ENCODE measurements at regions not wholly inside any gene's neighbourhood (a gene's known extent, or its start where the extent isn't known, plus 50 kb on each side); places are given as distances from the start of the nearest gene placed in this dataset.

DNA sequence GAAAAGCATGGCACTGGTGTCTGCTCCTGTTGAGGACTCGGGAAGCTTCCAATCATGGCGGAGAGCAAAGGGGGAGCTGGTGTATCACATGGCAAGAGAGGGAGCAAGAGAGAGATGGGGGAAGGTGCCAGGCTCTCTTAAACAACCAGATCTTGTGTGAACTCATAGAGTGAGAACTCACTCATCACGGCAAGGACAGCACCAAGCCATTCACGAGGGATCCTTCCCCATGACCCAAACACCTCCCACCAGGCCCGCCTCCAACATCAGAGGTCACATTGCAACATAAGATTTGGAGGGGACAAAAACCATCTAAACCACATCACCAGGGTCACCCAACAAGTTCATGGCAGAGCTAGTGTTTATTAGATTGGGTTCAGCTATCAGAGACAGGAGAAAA is 218.7 kb upstream of the BCOR start:
- no peaks in the 10 kb centered on the region for H3K27me3 Mint-ChIP-seq (ENCODE audit: unreplicated experiment)
- no peak overlapping the region for H3K27ac Mint-ChIP-seq (ENCODE audit: unreplicated experiment)

DNA sequence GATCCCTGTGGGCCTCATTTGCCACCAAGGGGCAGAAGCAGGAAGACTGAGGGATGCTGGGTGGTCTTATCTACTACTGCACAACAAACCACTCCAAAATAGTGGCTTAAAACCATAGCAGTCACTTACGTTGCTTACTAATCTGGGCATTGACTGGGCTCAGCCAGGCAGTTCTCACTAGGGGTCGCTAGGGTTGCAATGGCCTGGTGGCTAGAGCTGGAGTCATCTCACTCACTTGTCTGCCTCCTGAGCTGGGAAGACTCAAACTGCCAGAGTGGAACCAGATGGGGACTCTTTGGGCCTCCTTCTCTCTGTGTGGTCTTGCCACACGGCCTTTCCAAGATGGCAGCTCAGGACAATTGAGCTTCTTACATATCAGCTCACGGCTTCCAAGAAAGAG is 216.3 kb upstream of the BCOR start:
- H3K4me1 Mint-ChIP-seq (ENCODE audit: unreplicated experiment), result peaks cover 5% of the 10 kb centered on the region
- no peaks in the 10 kb centered on the region for H3K27me3 Mint-ChIP-seq (ENCODE audit: unreplicated experiment)
- H3K27ac Mint-ChIP-seq (ENCODE audit: unreplicated experiment), result no peak overlapping the region
- TF ChIP-seq, protein P1, sequence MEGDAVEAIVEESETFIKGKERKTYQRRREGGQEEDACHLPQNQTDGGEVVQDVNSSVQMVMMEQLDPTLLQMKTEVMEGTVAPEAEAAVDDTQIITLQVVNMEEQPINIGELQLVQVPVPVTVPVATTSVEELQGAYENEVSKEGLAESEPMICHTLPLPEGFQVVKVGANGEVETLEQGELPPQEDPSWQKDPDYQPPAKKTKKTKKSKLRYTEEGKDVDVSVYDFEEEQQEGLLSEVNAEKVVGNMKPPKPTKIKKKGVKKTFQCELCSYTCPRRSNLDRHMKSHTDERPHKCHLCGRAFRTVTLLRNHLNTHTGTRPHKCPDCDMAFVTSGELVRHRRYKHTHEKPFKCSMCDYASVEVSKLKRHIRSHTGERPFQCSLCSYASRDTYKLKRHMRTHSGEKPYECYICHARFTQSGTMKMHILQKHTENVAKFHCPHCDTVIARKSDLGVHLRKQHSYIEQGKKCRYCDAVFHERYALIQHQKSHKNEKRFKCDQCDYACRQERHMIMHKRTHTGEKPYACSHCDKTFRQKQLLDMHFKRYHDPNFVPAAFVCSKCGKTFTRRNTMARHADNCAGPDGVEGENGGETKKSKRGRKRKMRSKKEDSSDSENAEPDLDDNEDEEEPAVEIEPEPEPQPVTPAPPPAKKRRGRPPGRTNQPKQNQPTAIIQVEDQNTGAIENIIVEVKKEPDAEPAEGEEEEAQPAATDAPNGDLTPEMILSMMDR (IDR thresholded peaks at IDR 0.05; ENCODE audit: unreplicated experiment), result no peak
- no peak overlapping the region for H3K4me3 Mint-ChIP-seq (ENCODE audit: unreplicated experiment)
- H3K36me3 Mint-ChIP-seq (ENCODE audit: low read depth, unreplicated experiment), result no peaks in the 10 kb centered on the region
- H3K9me3 Mint-ChIP-seq (ENCODE audit: unreplicated experiment), result no peaks in the 10 kb centered on the region
- DNase-seq (ENCODE audit: low spot score), result no peak

More for the DNA sequence above, 218.7 kb upstream of the BCOR start:
- H3K4me3 Mint-ChIP-seq (ENCODE audit: unreplicated experiment), result no peak overlapping the region
- no peak for DNase-seq (ENCODE audit: low spot score)
- no peaks in the 10 kb centered on the region for H3K36me3 Mint-ChIP-seq (ENCODE audit: low read depth, unreplicated experiment)
- TF ChIP-seq, protein P1 (IDR thresholded peaks at IDR 0.05; ENCODE audit: unreplicated experiment), result no peak
- peaks cover 5% of the 10 kb centered on the region for H3K4me1 Mint-ChIP-seq (ENCODE audit: unreplicated experiment)
- no peaks in the 10 kb centered on the region for H3K9me3 Mint-ChIP-seq (ENCODE audit: unreplicated experiment)

DNA sequence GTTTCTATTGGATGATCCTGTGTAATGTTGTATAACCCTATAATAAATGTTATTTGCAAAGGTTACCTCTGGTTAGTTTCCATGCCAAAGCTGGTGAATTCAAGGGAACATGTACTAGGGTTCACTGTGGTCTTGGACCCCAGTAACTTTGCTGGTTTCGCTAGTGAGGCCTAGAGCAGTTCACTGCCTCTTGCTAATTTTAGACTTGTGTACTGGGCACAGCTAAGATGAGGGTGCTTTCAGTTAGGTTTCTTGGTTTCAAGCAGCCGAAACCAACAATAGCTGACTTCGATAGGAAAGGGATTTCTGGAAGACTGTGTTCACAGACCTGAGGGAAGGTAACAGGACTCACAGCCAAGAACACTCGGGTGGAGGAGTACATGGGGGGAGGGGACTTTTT is 215.5 kb upstream of the BCOR start:
- DNase-seq (ENCODE audit: low spot score), result no peak
- peaks cover under 1% of the 10 kb centered on the region for H3K4me1 Mint-ChIP-seq (ENCODE audit: unreplicated experiment)
- H3K27me3 Mint-ChIP-seq (ENCODE audit: unreplicated experiment), result no peaks in the 10 kb centered on the region
- H3K36me3 Mint-ChIP-seq (ENCODE audit: low read depth, unreplicated experiment), result no peaks in the 10 kb centered on the region
- TF ChIP-seq, protein P1 (IDR thresholded peaks at IDR 0.05; ENCODE audit: unreplicated experiment), result no peak
- H3K9me3 Mint-ChIP-seq (ENCODE audit: unreplicated experiment), result no peaks in the 10 kb centered on the region
- H3K4me3 Mint-ChIP-seq (ENCODE audit: unreplicated experiment), result no peak overlapping the region
- H3K27ac Mint-ChIP-seq (ENCODE audit: unreplicated experiment), result no peak overlapping the region

DNA sequence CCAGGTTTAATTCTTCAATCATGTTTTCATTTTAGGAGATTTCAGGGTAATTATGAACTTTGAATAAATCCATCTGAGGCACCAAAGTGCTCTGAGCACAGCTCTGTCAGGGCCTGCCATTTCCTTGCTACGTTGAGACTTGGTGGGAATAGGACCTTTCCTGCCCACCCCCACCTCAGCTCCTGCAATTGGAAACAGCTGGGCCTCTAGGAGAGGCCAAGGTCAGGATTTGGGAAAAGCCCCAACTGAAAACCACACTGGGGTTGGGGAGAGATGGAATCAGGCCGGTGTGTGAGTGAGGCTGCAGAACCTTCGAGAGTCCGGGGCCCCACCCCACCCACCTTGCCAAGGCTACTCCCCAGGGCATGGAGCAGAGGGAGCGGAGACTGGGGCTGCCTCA is 212.7 kb upstream of the BCOR start:
- no peak overlapping the region for H3K27ac Mint-ChIP-seq (ENCODE audit: unreplicated experiment)
- DNase-seq (ENCODE audit: low spot score), result no peak
- no peak overlapping the region for H3K4me3 Mint-ChIP-seq (ENCODE audit: unreplicated experiment)
- no peaks in the 10 kb centered on the region for H3K27me3 Mint-ChIP-seq (ENCODE audit: unreplicated experiment)
- H3K36me3 Mint-ChIP-seq (ENCODE audit: low read depth, unreplicated experiment), result no peaks in the 10 kb centered on the region
- no peaks in the 10 kb centered on the region for H3K9me3 Mint-ChIP-seq (ENCODE audit: unreplicated experiment)
- TF ChIP-seq, protein P1 (IDR thresholded peaks at IDR 0.05; ENCODE audit: unreplicated experiment), result no peak
- H3K4me1 Mint-ChIP-seq (ENCODE audit: unreplicated experiment), result no peaks in the 10 kb centered on the region

DNA sequence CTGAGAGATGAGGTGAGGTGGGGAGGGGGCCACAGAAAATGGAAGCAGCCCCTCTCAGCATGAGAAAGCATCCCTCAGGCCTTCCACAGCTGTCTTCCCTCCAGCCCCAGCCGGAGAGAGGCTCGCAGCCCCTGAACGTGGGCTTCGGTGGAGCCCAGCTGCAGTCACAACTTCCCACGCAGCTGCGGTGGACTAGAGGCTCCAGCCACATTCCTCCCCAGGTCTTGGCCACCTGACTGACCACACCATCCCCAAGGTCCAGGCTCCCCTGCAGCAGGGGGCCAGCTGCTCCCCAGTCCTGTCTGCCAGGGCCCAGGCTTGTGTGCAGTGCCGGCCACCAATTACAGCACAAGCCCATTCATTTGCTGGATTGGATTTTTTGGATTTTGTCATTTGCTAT is 212.3 kb upstream of the BCOR start:
- no peaks in the 10 kb centered on the region for H3K4me1 Mint-ChIP-seq (ENCODE audit: unreplicated experiment)
- no peak overlapping the region for H3K27ac Mint-ChIP-seq (ENCODE audit: unreplicated experiment)
- no peak overlapping the region for H3K4me3 Mint-ChIP-seq (ENCODE audit: unreplicated experiment)
- no peaks in the 10 kb centered on the region for H3K9me3 Mint-ChIP-seq (ENCODE audit: unreplicated experiment)
- TF ChIP-seq, protein P1 (IDR thresholded peaks at IDR 0.05; ENCODE audit: unreplicated experiment), result no peak
- H3K36me3 Mint-ChIP-seq (ENCODE audit: low read depth, unreplicated experiment), result no peaks in the 10 kb centered on the region
- DNase-seq (ENCODE audit: low spot score), result no peak
- H3K27me3 Mint-ChIP-seq (ENCODE audit: unreplicated experiment), result no peaks in the 10 kb centered on the region

Data from endothelial cell (in vitro differentiated cells).